DND-41 (cell line): ENCODE measurements at regions not wholly inside any gene's neighbourhood (a gene's known extent, or its start where the extent isn't known, plus 50 kb on each side); places are given as distances from the start of the nearest gene placed in this dataset.

Experiments
- ATAC-seq: fragments of 200-7000 bp; cut with Tn5 transposase; 3 replicates; pipeline ENCODE4 v1.9.1; 2021; ENCODE audit warnings: low read depth; ENCODE audit not compliant: insufficient read depth
- DNase-seq: peaks from one replicate; pipeline ENCODE4 v3.0.0-alpha.2; 2020
- H2AFZ ChIP-seq: 2 replicates; pipeline ENCODE4 v1.6.0; 2012; ENCODE audit warnings: low read depth, low read length
- H3K27ac ChIP-seq: 2 replicates; pipeline ENCODE4 v1.5.1; 2012; ENCODE audit warnings: low read length, inconsistent platforms
- H3K27me3 ChIP-seq: fragments of 200-600 bp; sonication (generic); 2 replicates; pipeline ENCODE4 v1.6.0; 2012; ENCODE audit warnings: low read length, mild to moderate bottlenecking, inconsistent platforms; ENCODE audit not compliant: insufficient read depth, poor library complexity
- H3K36me3 ChIP-seq: 2 replicates; pipeline ENCODE4 v1.5.1; 2012; ENCODE audit warnings: low read length, inconsistent platforms; ENCODE audit not compliant: insufficient read depth
- H3K4me1 ChIP-seq: 2 replicates; pipeline ENCODE4 v1.5.1; 2012; ENCODE audit warnings: mild to moderate bottlenecking, low read length; ENCODE audit not compliant: insufficient read depth
- H3K4me2 ChIP-seq: 2 replicates; pipeline ENCODE4 v1.6.0; 2012; ENCODE audit warnings: mild to moderate bottlenecking, moderate library complexity, low read length, inconsistent platforms; ENCODE audit not compliant: insufficient read depth
- H3K4me3 ChIP-seq, 2 experiments: fragments of 200-600 bp in 1 of 2; shearing (Covaris generic) in 1 of 2; 2 replicates each; pipeline ENCODE4 v1.5.1; 2012 to 2016; ENCODE audit warnings: inconsistent platforms in 2 of 2, low read length in 2 of 2, mild to moderate bottlenecking in 2 of 2, low read depth in 1 of 2, moderate library complexity in 1 of 2
- H3K79me2 ChIP-seq: 2 replicates; pipeline ENCODE4 v1.6.0; 2012; ENCODE audit warnings: low read length, inconsistent platforms; ENCODE audit not compliant: insufficient read depth
- H3K9ac ChIP-seq: 2 replicates; pipeline ENCODE4 v1.6.0; 2012; ENCODE audit warnings: low read depth, mild to moderate bottlenecking, inconsistent platforms, low read length, moderate library complexity
- H3K9me3 ChIP-seq: 2 replicates; pipeline ENCODE4 v1.5.1; 2012; ENCODE audit warnings: low read length, moderate library complexity, mild to moderate bottlenecking, inconsistent platforms; ENCODE audit not compliant: insufficient read depth, severe bottlenecking
- H4K20me1 ChIP-seq: 2 replicates; pipeline ENCODE4 v1.6.0; 2012; ENCODE audit warnings: low read length; ENCODE audit not compliant: insufficient read depth
- EZH2 ChIP-seq: IDR thresholded peaks from 3 replicates; pipeline ENCODE4 v1.6.1; 2012; ENCODE audit warnings: borderline replicate concordance, low read depth, mild to moderate bottlenecking, moderate library complexity, low read length, inconsistent platforms; ENCODE audit not compliant: severe bottlenecking
- TF ChIP-seq, protein P1 (sequence below): IDR thresholded peaks from 2 replicates; pipeline ENCODE4 v1.5.1; 2012; ENCODE audit warnings: borderline replicate concordance, low read length, moderate library complexity, mild to moderate bottlenecking; ENCODE audit not compliant: poor library complexity, severe bottlenecking; ENCODE audit errors: extremely low read depth

DNA sequence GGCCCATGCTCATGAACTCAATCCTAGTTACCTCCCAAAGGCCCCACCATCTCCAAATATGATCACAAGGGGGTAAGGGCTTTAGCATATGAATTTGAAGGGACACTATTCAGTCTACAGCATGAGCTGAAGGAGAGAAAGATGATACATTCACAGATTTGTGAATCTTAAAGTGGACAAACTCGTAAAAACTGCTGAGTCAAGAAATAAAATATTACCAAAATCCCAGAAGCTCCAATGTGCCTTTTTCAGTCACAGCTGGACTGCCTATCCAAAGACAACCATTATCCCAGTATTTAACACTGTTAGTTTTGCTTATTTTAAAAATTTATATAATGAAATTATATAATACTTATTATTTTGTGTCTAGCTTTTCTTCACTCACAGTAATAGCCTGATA, 109.0 kb downstream of the CXXC4 start:
- Histone ChIP-seq H3K4me2 (no peak overlapping the region), H3K27me3 (no peaks in the 10 kb centered on the region), H3K79me2 (no peaks in the 10 kb centered on the region), H2AFZ (no peak overlapping the region), H3K9me3 (no peaks in the 10 kb centered on the region), H3K4me3 (no peak overlapping the region), H3K9ac (no peak overlapping the region), H3K36me3 (no peaks in the 10 kb centered on the region), H3K27ac (no peak overlapping the region), H3K4me1 (no peaks in the 10 kb centered on the region), H4K20me1 (no peaks in the 10 kb centered on the region)
- no peak for TF ChIP-seq EZH2
- TF ChIP-seq, protein P1, sequence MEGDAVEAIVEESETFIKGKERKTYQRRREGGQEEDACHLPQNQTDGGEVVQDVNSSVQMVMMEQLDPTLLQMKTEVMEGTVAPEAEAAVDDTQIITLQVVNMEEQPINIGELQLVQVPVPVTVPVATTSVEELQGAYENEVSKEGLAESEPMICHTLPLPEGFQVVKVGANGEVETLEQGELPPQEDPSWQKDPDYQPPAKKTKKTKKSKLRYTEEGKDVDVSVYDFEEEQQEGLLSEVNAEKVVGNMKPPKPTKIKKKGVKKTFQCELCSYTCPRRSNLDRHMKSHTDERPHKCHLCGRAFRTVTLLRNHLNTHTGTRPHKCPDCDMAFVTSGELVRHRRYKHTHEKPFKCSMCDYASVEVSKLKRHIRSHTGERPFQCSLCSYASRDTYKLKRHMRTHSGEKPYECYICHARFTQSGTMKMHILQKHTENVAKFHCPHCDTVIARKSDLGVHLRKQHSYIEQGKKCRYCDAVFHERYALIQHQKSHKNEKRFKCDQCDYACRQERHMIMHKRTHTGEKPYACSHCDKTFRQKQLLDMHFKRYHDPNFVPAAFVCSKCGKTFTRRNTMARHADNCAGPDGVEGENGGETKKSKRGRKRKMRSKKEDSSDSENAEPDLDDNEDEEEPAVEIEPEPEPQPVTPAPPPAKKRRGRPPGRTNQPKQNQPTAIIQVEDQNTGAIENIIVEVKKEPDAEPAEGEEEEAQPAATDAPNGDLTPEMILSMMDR: no peak
- DNase-seq (no peak), ATAC-seq (no peak)

DNA sequence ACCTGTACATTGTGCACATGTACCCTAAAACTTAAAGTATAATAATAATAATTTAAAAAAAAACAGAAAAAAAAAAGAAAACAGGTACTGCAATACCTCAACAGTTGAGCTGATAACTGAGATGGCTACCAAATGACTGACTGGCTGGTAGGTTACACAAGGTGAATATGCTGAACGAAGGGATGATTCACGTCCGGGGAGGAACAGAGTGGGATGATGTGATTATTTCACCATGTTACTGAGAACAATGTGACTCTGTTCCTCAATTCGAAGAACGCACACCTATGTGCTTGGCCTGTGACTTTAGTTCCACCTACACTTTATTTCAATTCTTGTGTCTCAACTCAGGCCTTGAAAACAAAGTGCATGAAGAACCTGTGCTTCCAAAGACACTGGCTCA, 111.7 kb downstream of the CXXC4 start:
- H3K4me3 ChIP-seq: no peak overlapping the region
- no peaks in the 10 kb centered on the region for H3K4me1 ChIP-seq
- TF ChIP-seq EZH2: no peak
- TF ChIP-seq, protein P1: no peak
- no peaks in the 10 kb centered on the region for H3K27me3 ChIP-seq
- H2AFZ ChIP-seq: no peak overlapping the region
- no peaks in the 10 kb centered on the region for H3K36me3 ChIP-seq
- H3K27ac ChIP-seq: no peak overlapping the region
- DNase-seq: no peak
- H3K9ac ChIP-seq: no peak overlapping the region
- no peaks in the 10 kb centered on the region for H3K79me2 ChIP-seq
- ATAC-seq: no peak
- no peak overlapping the region for H3K4me2 ChIP-seq
- H3K9me3 ChIP-seq: no peaks in the 10 kb centered on the region
- H4K20me1 ChIP-seq: no peaks in the 10 kb centered on the region

DNA sequence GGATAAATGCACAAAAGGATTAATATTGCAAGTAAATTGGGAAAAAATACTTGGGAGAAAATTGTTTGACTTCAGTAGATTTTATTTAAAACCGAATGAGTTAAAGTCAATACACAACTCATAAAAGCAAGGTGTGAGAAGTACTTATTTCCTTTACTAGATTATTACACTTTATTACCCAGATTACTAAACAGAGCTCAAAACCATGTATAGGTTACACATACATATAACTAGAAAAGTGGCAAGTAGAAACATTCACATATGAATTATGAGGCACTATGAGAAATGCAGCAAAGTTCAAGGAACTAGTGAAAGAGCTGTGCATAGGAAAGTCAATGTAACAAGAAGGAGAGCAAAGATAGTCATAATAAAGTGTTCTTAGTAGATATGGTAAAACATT, 113.0 kb downstream of the CXXC4 start:
- no peaks in the 10 kb centered on the region for H3K9me3 ChIP-seq
- no peaks in the 10 kb centered on the region for H3K79me2 ChIP-seq
- no peaks in the 10 kb centered on the region for H3K36me3 ChIP-seq
- no peak overlapping the region for H2AFZ ChIP-seq
- TF ChIP-seq EZH2: no peak
- TF ChIP-seq, protein P1: no peak
- H3K4me3 ChIP-seq: no peak overlapping the region
- ATAC-seq (no peak), DNase-seq (no peak)
- H3K9ac ChIP-seq: no peak overlapping the region
- H3K27me3 ChIP-seq: no peaks in the 10 kb centered on the region
- H3K4me1 ChIP-seq: no peaks in the 10 kb centered on the region
- no peak overlapping the region for H3K27ac ChIP-seq
- no peaks in the 10 kb centered on the region for H4K20me1 ChIP-seq
- no peak overlapping the region for H3K4me2 ChIP-seq

DNA sequence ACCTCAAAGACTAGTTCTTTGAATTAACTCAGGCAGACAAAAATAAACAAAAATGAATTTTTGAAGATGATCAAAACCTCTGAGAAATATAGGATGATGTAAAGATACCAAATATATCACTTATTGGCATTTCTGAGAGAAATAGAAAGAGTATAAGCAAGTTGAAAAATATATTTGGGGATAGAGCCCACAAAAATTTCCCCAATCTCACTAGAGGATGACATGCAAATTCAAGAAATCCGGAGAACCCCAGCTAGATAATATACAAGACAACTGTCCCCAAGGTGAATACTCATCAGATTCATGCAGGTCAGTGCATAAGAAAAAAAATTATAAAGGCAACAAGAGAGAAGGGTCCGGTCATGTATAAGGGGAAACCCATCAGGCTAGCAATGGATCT, 129.1 kb downstream of the CXXC4 start:
- no peaks in the 10 kb centered on the region for H3K4me1 ChIP-seq
- TF ChIP-seq, protein P1: no peak
- no peak for TF ChIP-seq EZH2
- H3K9ac ChIP-seq: no peak overlapping the region
- no peak overlapping the region for H3K27ac ChIP-seq
- H3K27me3 ChIP-seq: no peaks in the 10 kb centered on the region
- H3K36me3 ChIP-seq: no peaks in the 10 kb centered on the region
- H3K9me3 ChIP-seq: no peaks in the 10 kb centered on the region
- H3K4me3 ChIP-seq: no peak overlapping the region
- no peak overlapping the region for H2AFZ ChIP-seq
- H3K4me2 ChIP-seq: no peak overlapping the region
- H4K20me1 ChIP-seq: no peaks in the 10 kb centered on the region
- DNase-seq: no peak
- no peak for ATAC-seq
- H3K79me2 ChIP-seq: no peaks in the 10 kb centered on the region
